ENCODE measurements at regions not wholly inside any gene's neighbourhood (a gene's known extent, or its start where the extent isn't known, plus 50 kb on each side); places are given as distances from the start of the nearest gene placed in this dataset.

- no peaks in the 10 kb centered on the region for H3K9me3 ChIP-seq
- H3K27me3 ChIP-seq: no peaks in the 10 kb centered on the region
- no peaks in the 10 kb centered on the region for H3K36me3 ChIP-seq
- intact Hi-C loops (cut with DNase I): no loop called here
- 81% methylated on average over 1 of the region's 1 CpG for WGBS
- H3K4me3 ChIP-seq: no peak overlapping the region
- no peaks in the 10 kb centered on the region for H3K4me1 ChIP-seq
- DNase-seq (ENCODE audit: extremely low spot score): no peak
- TF ChIP-seq POLR2A (IDR thresholded peaks at IDR 0.05; ENCODE audit: low read depth) (no peak), POLR2AphosphoS5 (IDR thresholded peaks at IDR 0.05) (no peak), EP300 (IDR thresholded peaks at IDR 0.05) (no peak), CTCF (IDR thresholded peaks at IDR 0.05) (no peak)
- H3K27ac ChIP-seq (replicated peaks in 1 of 4): no peak overlapping the region
Measured at GRCh38 chr21:19237608-19238007, 834.0 kb upstream of the TMPRSS15 start.

GRCh38 chr21:19239696-19240095 is 836.1 kb upstream of the TMPRSS15 start:
- TF ChIP-seq POLR2AphosphoS5 (IDR thresholded peaks at IDR 0.05): no peak
- TF ChIP-seq EP300 (IDR thresholded peaks at IDR 0.05): no peak
- no peak for TF ChIP-seq CTCF (IDR thresholded peaks at IDR 0.05)
- TF ChIP-seq POLR2A (IDR thresholded peaks at IDR 0.05; ENCODE audit: low read depth): no peak
- Histone ChIP-seq H3K4me1 (no peaks in the 10 kb centered on the region), H3K36me3 (no peaks in the 10 kb centered on the region), H3K27ac (replicated peaks in 1 of 4) (no peak overlapping the region), H3K27me3 (no peaks in the 10 kb centered on the region), H3K4me3 (no peak overlapping the region), H3K9me3 (no peaks in the 10 kb centered on the region)
- no peak for DNase-seq (ENCODE audit: extremely low spot score)
- intact Hi-C loops (cut with DNase I): no loop called here
- 71% methylated on average over 1 of the region's 1 CpG for WGBS

GRCh38 chr21:19244502-19245187 is 841.1 kb upstream of the TMPRSS15 start:
- intact Hi-C loops (cut with DNase I): no loop called here
- TF ChIP-seq POLR2AphosphoS5 (IDR thresholded peaks at IDR 0.05): no peak
- TF ChIP-seq EP300 (IDR thresholded peaks at IDR 0.05): no peak
- TF ChIP-seq CTCF (IDR thresholded peaks at IDR 0.05): no peak
- TF ChIP-seq POLR2A (IDR thresholded peaks at IDR 0.05; ENCODE audit: low read depth): no peak
- DNase-seq (ENCODE audit: extremely low spot score): no peak
- Histone ChIP-seq H3K4me3 (no peak overlapping the region), H3K36me3 (no peaks in the 10 kb centered on the region), H3K9me3 (no peaks in the 10 kb centered on the region), H3K4me1 (no peaks in the 10 kb centered on the region), H3K27me3 (no peaks in the 10 kb centered on the region), H3K27ac (replicated peaks in 1 of 4) (no peak overlapping the region)
- WGBS: 93% methylated on average over 27 of the region's 28 CpGs

- TF ChIP-seq EP300 (IDR thresholded peaks at IDR 0.05): no peak
- no peak for TF ChIP-seq POLR2AphosphoS5 (IDR thresholded peaks at IDR 0.05)
- TF ChIP-seq POLR2A (IDR thresholded peaks at IDR 0.05; ENCODE audit: low read depth): no peak
- no peak for TF ChIP-seq CTCF (IDR thresholded peaks at IDR 0.05)
- intact Hi-C loops (cut with DNase I): no loop called here
Measured at GRCh38 chr21:19245188-19245580, 841.6 kb upstream of the TMPRSS15 start.

GRCh38 chr21:19246018-19246417 is 842.4 kb upstream of the TMPRSS15 start:
- no peak for TF ChIP-seq POLR2A (IDR thresholded peaks at IDR 0.05; ENCODE audit: low read depth)
- TF ChIP-seq CTCF (IDR thresholded peaks at IDR 0.05): no peak
- TF ChIP-seq POLR2AphosphoS5 (IDR thresholded peaks at IDR 0.05): no peak
- no peak for TF ChIP-seq EP300 (IDR thresholded peaks at IDR 0.05)
- no peak overlapping the region for H3K27ac ChIP-seq (replicated peaks in 1 of 4)
- H3K36me3 ChIP-seq: no peaks in the 10 kb centered on the region
- H3K4me1 ChIP-seq: no peaks in the 10 kb centered on the region
- intact Hi-C loops (cut with DNase I): no loop called here
- 96% methylated on average over 20 of the region's 20 CpGs for WGBS
- H3K4me3 ChIP-seq: no peak overlapping the region
- DNase-seq (ENCODE audit: extremely low spot score): no peak
- H3K9me3 ChIP-seq: no peaks in the 10 kb centered on the region
- no peaks in the 10 kb centered on the region for H3K27me3 ChIP-seq

More at GRCh38 chr21:19245188-19245580, 841.6 kb upstream of the TMPRSS15 start:
- Histone ChIP-seq H3K36me3 (no peaks in the 10 kb centered on the region), H3K27me3 (no peaks in the 10 kb centered on the region), H3K4me1 (no peaks in the 10 kb centered on the region), H3K9me3 (no peaks in the 10 kb centered on the region), H3K27ac (replicated peaks in 1 of 4) (no peak overlapping the region), H3K4me3 (no peak overlapping the region)
- no peak for DNase-seq (ENCODE audit: extremely low spot score)
- 97% methylated on average over 14 of the region's 14 CpGs for WGBS
